DMS79 treated with DMSO at 0.1 percent for 48 hours (cell line): ENCODE measurements at regions not wholly inside any gene's neighbourhood (a gene's known extent, or its start where the extent isn't known, plus 50 kb on each side); places are given as distances from the start of the nearest gene placed in this dataset.

Source experiments
- DNase-seq: peaks from one replicate; lab custom pipeline; 2025; lab: John Stamatoyannopoulos, UW

DNA sequence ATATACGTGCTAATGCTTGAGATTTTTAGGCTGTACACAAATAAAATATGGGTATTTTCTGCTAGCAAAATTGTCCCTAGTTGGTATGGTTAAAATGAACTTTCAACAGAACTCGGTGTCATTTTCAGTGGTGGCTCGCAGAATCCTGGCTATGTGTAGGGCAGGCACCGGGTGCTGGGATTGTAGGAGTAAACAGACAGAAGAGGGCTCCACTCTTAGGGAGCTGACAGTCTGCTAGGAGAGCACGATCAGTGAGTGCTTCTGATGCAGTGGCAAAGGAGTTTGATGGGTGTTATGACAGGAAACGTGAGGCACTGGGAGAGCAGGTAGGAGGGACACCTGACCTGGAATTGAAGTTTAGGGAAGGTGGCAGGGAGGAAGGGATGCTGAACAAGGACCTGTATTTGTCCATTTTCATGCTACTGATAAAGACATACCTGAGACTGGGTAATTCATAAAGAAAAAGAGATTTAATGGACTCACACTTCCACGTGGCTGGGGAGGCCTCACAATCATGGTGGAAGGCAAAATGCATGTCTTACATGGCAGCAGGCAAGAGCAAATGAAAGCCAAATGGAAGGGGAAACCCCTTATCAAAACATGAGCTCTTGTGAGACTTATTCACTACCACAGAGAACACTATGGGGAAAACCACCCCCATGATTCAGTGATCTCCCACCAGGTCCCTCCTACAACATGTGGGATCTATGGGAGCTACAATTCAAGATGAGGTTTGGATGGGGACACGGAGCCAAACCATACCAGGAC lies 105.4 kb upstream of the LCLAT1 start:
- DNase-seq, result no peak

DNA sequence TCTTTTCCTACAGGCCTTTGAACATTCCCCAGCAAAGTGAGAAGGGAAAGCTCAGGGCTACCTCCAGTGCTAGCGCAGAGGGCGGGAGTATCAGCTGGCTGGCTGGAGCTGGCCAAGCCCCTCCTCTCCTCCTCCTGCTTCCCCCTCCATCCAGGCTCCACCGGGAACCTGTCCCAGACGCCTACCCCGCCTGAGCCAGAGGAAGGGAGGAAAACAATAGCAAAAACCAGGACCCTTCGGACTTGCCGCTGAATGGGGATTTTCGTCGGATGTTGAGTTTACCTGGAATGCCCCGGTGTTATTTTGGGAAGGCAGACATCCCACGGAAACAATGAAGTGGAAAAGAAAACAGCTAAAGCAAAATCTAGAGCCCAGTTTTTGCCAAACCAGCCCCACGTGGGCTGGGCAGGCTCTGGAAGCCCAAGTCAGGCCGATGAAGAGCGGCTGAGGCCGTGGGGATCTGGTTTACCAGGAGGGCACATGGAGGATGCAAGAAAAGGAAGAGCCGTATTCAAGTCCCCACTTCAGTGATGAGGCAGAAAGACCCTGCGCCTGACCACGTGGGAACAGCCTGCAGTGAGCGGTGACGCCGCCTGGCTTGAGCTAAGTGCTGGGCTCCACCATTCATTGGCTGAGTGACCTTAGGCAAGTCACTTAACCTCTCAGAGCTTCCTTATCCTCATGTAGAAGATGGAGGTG lies 100.4 kb upstream of the LCLAT1 start:
- DNase-seq, result no peak

DNA sequence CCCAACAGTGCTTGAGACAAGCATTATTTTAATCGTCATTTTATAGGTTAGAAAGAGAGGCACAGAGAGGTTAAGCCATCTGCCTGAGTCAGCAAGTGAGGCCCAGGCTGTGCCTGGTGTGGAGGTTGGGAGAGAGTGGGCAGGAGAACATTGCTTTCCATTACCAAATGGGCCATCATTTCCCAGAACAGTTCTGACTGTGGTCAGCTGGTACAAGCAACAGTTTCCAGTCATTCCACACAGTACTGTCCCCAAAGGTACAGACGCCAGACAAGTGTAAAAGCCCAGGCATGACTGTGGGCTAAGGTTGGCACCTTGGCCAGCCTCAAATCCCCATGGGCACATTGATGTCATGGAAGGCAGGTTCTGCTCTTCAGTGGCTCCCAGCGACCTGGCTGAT lies 98.2 kb upstream of the LCLAT1 start:
- DNase-seq, result no peak

DNA sequence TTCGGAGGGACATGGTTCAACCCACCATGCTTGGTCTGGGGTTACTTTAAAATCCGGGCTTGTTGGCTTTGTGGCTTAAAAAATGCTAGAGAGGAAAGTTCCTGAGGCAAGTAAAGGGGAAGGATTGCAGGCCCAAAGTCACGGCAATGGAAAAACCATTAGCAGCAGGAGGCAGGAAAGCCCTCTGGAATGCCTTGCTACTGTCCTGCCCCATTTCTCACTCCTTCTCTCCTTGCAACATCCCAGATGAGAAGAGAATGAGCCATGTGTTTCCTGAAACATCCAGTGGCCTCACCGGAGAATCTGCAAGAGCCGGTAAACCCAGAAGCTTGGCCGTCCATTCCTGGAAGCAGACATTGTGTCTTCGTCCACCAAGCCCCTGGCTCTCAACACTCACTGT lies 97.4 kb upstream of the LCLAT1 start:
- no peak for DNase-seq

DNA sequence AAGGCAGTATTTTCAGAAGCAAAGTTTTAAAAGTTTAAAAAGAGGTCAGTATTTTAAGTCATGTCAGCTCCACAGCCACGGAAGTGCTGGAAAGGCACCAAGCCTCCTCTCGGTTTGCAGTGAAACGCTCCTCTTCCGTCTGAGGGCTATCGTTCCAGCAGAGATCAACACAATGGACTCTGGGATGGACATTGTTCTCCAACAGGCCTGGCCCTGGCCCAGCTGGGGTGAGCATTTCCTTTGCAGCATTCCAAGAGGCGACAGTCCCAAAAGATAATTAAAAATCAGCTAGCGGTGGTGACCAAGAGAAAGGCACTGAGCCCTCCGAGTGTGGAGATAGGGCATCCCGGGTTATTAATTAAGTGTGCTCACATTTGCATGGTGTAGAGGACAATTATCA lies 95.9 kb upstream of the LCLAT1 start:
- no peak for DNase-seq

DNA sequence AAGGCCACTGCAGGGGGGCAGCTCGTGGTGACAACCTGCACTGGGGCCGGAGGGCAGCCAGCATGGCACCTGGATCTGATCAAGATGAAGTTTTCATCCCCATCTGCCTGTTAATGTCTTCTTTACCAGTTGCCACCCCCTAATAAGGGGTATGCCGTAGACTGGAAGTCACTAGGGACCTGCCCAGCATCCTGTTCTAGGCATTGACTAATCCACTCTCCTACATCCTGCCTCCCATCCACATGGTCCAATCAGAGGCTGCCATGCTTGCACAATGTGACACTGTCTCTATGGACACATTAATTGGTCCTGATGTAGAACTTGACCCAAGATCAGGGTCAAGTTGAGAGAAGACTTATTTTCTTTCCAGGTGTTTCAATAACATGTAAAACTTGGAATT lies 95.1 kb upstream of the LCLAT1 start:
- no peak for DNase-seq

DNA sequence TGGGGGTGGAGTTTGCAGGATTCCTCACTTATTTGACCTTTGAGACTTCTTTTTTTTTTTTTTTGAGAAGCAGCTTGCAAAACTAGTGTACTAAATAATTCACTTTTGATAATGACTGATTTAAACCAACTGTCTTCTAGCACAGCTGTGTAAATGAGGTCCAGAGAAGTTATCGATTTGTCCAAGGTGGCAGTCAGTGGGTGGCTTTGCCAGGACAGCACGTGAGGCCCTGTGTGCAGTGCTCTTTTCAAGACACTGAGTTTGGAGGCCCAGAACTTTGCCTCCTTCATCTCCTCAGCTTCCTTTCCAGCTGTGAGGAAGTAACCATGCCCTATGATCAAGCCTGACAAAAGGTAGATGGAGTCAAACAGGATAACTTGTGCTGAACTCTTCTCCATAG lies 92.9 kb upstream of the LCLAT1 start:
- DNase-seq, result no peak

DNA sequence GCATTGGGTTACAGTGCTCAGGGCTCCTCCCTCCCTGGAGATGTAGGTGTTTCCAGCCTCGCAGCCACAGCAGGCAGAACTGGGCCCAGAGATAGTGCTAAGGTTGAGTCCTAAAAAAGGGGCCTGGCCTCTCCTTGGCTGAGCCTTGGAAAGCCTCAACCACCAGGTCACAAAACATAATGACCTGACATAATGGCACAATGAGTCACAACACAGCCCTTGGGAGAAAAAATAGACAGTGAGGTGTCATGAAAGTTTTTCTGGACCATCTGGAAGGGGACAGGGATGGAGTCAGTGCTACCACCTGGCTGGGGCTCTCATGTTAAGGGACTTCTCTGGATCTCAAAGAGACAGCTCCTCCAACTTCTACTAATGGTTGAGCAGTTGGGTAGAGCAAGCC lies 92.4 kb upstream of the LCLAT1 start:
- no peak for DNase-seq

DNA sequence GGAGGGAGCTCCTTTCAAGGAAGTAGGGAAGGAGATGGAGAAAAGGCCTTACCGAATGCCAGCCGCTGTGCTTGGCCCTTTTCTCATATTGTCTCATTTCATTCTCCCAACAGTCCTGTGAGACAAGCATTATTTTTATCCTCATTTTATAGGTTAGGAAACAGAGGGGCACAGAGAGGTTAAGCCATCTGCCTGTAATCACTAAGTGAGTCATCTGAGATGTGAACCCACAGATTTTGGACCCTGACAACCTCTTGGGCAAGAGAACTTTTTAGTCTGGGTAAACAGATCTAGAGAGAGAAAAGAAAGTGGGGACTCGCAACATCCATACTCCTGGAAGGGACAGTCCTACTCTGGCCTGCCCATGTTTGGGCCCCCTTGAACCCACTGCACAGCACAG lies 91.7 kb upstream of the LCLAT1 start:
- DNase-seq, result no peak

DNA sequence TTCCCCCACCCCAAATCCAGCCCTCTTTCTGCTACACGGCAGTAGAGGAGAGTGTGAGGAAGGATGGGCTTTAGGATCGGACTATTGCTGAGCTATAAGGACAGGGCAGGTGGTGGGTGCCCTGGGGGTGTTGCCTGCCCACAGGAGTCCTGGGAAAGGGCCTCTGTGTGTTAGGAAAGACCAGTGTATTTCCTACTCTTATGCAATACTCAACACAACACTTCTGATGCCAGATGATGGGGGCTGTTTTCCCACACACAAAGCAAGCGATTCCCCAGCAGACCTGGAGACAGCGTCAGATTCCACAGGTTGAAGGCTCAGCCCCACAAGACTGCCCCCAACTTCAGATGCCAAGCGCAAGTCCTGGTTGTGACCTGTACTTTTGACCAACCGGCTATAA lies 91.0 kb upstream of the LCLAT1 start:
- no peak for DNase-seq

DNA sequence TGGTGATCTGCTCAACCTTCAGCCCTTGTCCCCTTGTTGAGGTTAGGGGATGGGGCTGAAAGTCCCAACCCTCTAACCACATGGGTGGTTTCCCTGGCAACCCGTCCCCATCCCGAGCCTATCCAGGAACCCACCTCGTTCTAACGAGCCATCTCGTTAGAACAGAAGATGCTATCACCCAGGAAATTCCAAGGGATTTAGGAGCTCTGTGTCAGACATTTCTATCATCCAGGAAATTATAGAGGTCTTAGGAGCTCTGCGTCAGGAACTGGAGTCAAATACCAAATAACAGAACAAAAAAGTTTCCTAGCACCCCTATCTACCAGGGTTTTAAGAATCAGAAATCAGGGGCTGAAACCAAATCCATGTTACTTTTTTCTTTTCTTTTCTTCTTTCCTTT lies 90.3 kb upstream of the LCLAT1 start:
- no peak for DNase-seq

DNA sequence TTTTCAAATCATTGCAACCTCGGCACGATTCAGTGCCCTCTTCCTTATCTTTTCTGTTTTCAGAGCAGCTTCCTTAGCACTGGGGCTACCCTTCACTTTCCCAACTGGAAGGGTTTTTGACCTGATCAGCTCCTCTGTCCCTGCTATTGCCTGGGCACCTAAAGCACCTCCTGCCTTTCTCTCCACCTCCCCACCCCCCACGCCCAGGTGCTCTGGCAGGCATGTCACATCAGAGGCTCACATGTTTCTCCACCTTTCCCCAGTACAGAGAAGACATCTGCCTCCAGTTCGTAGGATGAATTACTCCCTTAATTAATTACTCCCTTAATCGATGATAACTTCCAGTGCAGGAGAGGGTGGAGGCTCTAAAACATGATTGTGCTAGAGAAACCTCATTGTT lies 88.7 kb upstream of the LCLAT1 start:
- DNase-seq, result no peak

DNA sequence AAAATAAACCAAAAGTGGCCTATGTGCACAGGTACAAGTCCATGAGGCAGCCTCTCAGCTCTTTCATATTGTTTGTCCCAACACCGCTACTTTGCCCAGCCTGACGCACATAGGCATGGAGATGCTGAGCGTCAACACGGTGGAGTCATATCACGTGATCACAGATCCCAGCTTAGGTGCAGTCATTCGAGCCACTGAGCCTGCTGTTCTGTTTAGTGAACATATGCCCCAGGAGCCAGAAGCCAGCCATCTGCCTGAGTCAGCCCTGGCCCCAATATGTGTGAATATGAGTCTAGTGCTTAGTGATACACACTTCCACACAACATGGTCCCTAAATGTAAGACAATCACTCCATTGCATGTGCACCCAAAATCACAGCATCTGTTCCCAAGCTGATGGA lies 88.2 kb upstream of the LCLAT1 start:
- no peak for DNase-seq

DNA sequence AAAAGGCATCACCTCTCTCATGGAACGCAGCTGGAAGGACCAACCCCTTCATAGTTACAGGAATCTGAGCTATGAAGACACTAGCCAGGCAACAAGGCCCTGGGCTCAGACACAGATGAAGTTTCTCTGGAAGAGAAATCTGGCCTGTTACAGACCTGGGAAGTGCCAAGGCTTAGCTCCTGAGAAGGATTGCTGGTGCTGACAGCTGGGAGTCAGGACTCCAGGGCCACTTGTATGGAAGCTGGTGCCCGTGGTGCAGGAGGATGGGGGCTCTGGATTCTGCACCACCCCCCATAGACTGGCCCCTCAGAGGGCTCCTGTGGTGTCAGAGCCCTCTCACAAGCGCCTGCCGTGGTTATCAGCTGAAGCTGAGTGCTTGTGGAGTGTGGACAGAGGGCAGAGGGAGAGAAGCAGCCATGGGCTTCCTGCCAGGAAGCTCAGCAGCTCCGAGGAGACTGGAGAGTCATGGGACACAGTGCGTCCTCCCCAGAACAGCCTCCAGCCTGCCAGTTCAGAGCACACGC lies 87.3 kb upstream of the LCLAT1 start:
- DNase-seq, result peak; percentile 71

DNA sequence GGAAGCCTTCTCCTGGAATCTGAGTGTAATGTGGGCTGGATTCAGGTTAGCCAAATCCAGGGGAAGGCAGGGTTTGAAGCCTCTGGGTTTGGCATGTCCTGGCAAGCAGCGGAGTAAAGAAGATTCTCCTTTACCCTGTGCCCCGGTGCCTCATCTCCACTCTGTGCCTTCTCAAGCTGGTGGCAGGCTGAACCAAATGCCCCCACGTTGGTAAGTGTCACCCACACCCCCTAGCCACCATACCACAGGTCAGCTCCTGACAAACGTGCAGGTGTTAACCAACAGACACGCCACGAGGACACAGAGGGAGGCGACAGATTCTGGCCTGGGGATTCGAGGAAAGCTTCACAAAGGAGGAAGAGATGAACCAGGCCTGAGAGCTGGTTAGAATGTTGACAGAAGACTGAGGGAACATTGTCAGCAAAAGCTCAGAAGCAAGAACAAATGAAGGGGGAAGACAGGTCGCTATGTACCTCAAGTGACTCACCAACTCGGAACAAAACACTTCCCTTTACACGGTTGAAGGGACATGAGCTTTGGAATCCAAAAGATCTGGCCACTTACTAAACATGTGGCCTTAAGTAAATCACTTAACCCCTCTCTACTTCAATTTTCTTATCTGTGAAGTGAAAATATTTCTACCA lies 85.2 kb upstream of the LCLAT1 start:
- peak; percentile 62 for DNase-seq

DNA sequence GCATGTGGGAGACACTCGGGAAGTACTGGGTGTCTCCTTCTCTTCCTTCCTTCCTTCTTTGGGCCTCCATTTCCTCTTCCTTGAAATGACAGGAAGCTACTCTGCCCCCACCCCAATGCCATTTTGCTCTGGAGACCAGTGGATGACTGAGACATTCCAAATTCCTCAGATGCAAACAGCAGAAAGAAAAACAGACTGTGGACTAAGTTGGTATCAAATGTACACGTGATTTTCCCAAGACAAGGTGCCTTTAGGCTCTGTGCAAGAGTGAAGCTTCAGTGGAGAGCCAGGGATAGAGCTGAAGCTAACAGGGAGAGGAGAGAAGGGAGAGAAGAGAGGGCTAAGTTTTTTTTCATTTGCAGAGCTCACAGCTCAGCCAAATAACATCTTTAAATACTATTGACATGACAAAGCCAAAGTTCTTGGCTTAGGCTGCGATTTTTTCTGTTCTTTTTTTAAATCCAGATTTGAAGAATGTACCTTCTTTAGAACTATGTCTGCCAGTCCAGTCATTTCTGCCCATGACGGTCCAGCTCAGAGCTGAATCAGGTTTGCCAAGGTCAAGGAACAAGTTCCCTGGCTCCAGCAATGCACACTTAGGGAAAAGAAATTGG lies 84.5 kb upstream of the LCLAT1 start:
- no peak for DNase-seq

DNA sequence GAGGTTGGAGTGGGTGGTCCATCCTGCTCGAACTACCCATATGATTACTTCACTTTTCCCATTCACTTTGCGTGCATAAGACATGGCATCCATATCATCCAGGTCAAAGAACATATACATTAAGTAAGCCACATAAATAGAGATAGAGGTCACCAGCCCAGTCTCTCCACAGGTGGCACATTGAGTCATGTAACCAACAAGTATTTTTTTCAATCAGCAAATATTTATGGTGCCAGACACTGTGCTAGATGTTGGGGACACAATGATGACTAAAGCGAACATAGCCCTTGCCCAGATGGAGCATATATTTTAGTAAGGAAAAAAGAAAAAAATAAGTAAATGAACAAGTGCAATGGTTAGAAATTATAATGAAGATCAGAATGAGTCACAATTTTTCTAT lies 83.6 kb upstream of the LCLAT1 start:
- DNase-seq, result no peak

DNA sequence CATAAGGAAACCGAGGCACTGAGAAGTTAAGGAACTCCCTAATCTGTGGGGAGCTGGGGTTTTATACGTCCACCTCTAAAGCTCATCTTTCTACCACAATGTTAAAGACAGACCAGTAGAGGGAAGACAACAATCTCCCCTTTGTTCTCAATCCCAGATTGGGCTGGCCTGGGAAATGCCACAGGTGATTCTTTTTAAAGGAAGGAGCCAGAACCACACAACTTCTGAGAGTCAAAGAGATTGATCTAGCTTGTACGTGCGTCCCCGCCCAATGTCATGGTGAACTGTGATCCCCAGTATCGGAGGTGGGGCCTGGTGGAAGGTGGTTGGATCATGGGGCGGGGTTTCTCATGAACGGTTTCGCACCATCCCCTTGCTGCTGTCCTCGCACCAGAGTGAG lies 81.8 kb upstream of the LCLAT1 start:
- no peak for DNase-seq

DNA sequence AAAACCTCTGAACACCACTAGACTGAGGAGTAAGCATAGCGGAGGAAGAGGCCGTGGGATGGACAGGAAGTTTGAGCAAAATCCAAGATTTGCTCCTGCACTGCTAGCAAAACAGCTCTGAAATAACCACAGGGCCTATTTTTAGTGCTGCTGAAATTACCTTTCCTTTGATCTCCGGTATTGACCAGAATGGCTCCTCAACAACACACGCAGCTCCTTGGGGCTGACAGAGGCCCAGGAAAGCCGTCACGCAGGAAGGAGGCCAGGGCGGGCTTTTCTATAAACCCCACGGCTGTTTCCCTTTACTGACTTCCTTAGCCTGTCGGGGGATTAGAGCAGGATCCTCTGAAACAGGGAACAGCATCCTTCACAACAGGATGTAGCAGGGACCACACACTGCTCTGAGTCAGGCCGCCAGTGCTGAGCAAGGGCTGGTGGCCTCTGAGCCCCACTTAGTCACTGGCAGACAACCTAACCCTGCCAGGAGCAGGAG lies 80.8 kb upstream of the LCLAT1 start:
- DNase-seq, result no peak

DNA sequence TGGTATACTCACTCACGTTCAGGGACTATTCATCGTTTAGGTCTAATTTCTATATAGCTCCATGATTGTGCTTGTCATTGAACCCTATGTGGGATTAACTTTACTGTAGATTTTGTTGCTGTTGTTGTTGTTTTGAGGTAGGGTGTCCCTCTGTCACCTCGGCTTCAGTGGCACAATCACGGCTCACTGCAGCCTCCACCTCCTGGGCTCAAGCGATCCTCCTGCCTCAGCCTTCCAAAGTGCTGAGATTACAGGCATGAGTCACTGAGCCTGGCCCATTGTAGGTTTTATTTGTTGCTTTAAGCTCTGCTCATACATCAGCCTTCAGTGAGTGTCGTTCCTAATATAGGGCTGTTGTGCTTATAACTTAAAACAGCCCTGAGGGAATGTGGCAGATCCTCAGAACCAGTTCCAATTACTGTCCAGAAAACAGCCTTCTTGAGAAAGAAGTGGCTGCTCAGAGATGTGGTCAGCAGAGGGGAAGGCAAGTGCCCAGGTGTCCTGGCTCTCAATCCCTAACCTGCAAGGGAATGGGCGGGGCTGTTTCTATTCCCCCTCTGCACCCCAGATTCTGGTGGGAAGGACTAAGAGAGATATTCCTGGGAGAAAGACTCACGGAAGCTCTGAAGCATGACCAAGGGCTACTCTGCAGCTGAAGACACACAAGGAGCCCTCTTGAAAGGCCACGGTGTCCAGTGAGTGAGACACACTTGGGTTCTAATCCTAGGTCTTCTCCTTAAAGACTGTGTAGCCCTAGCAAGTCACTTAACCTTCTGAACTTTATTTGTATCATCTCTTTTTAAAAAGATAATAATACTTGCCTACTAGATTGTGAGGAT lies 79.6 kb upstream of the LCLAT1 start:
- DNase-seq, result no peak

DNA sequence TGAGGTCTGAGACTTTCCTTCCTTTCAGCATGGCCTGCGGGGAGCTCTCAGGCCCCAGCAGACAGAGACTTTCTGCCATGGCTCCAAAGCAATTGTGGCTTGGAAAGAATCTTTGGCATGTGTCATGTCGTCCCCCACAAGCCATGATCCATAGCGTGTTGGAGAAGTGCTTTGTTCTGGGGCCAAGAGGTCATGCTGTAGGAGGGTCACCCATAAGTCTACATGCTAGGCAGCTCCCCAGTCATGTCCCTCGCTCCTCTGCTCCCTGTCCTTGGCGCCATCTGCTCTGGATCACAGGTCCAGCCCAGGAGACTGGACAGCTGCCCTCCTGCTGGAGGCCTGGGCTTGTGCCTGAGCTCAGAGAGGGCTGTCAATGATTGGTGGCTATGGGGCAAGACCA lies 78.8 kb upstream of the LCLAT1 start:
- DNase-seq, result no peak
